ENCODE measurements at regions not wholly inside any gene's neighbourhood (a gene's known extent, or its start where the extent isn't known, plus 50 kb on each side); places are given as distances from the start of the nearest gene placed in this dataset.

GRCh38 chr3:175932586-175932985 lies 1073.5 kb downstream of the NAALADL2 start:
- Histone ChIP-seq H3K4me1 (ENCODE audit: control insufficient read depth, insufficient read depth, low read length, poor library complexity, severe bottlenecking) (no peaks in the 10 kb centered on the region), H3K9me3 (ENCODE audit: control insufficient read depth, low read length) (no peaks in the 10 kb centered on the region), H3K27me3 (replicated peaks; ENCODE audit: control insufficient read depth, insufficient read depth, low read length, poor library complexity, severe bottlenecking) (no peaks in the 10 kb centered on the region), H3K36me3 (ENCODE audit: control insufficient read depth, insufficient read depth, low read length) (no peaks in the 10 kb centered on the region), H3K4me3 (ENCODE audit: insufficient read depth, low read depth, low read length, poor library complexity, severe bottlenecking) (no peak overlapping the region), H3K27ac (ENCODE audit: insufficient read depth, low read length, poor library complexity, severe bottlenecking) (no peak overlapping the region)
- DNase-seq: no peak

DNA sequence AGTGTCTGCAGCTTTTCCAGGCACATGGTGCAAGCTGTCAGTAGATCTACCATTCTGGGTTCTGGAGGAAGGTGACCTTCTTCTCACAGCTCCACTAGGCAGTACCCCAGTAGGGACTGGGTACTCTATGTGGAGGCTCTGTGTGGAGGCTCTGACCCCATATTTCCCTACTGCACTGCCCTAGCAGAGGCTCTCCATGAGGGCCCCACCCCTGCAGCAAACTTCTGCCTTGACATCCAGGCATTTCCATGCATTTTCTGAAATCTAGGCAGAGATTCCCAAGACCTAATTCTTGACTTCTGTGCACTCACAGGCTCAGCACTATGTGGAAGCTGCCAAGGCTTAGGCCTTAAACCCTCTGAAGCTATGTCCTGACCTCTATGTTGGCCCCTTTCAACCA lies 1060.0 kb downstream of the NAALADL2 start:
- H3K9me3 ChIP-seq (ENCODE audit: control insufficient read depth, low read length): peaks cover 4% of the 10 kb centered on the region
- no peak for DNase-seq
- no peaks in the 10 kb centered on the region for H3K27me3 ChIP-seq (replicated peaks; ENCODE audit: control insufficient read depth, insufficient read depth, low read length, poor library complexity, severe bottlenecking)
- no peak overlapping the region for H3K27ac ChIP-seq (ENCODE audit: insufficient read depth, low read length, poor library complexity, severe bottlenecking)
- H3K36me3 ChIP-seq (ENCODE audit: control insufficient read depth, insufficient read depth, low read length): no peaks in the 10 kb centered on the region
- no peak overlapping the region for H3K4me3 ChIP-seq (ENCODE audit: insufficient read depth, low read depth, low read length, poor library complexity, severe bottlenecking)
- no peaks in the 10 kb centered on the region for H3K4me1 ChIP-seq (ENCODE audit: control insufficient read depth, insufficient read depth, low read length, poor library complexity, severe bottlenecking)

DNA sequence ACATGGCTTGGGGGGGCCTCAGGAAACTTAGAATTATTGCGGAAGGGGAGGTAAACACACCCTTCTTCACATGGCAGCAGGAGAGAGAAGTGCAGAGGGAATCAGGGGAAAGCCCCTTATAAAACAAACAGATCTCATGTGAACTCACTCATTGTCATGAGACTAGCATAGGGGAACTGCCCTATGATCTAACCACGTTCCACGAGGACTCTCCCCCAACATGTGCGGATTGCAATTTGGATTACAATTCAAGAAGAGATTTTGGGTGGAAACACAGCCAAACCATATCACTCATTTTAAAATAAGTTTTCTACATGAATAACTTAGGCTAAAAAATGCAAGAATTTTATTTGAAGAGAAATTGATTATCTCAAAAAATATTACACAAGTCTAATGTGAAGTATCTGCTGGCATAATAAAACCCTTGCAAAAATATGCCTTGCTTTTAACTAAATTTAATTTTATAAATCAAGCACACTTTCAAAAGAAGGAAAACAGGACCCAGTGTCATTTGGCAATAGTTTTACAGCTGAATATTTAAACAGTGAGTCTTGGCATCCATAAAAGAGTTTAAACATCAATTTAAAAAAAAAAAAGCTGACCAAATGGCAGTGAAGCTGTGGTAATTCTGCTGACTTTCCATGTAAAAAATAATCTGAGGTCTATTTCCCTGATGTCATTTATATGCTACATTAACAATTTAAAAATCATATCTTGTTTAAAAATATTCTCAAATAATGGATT lies 1057.2 kb downstream of the NAALADL2 start:
- Histone ChIP-seq H3K4me3 (ENCODE audit: insufficient read depth, low read depth, low read length, poor library complexity, severe bottlenecking) (no peak overlapping the region), H3K27ac (ENCODE audit: insufficient read depth, low read length, poor library complexity, severe bottlenecking) (no peak overlapping the region), H3K4me1 (ENCODE audit: control insufficient read depth, insufficient read depth, low read length, poor library complexity, severe bottlenecking) (no peaks in the 10 kb centered on the region), H3K36me3 (ENCODE audit: control insufficient read depth, insufficient read depth, low read length) (no peaks in the 10 kb centered on the region), H3K27me3 (replicated peaks; ENCODE audit: control insufficient read depth, insufficient read depth, low read length, poor library complexity, severe bottlenecking) (no peaks in the 10 kb centered on the region), H3K9me3 (ENCODE audit: control insufficient read depth, low read length) (peaks cover 4% of the 10 kb centered on the region)
- DNase-seq: no peak

- no peak overlapping the region for H3K27ac ChIP-seq (ENCODE audit: insufficient read depth, low read length, poor library complexity, severe bottlenecking)
- H3K36me3 ChIP-seq (ENCODE audit: control insufficient read depth, insufficient read depth, low read length): no peaks in the 10 kb centered on the region
- H3K27me3 ChIP-seq (replicated peaks; ENCODE audit: control insufficient read depth, insufficient read depth, low read length, poor library complexity, severe bottlenecking): no peaks in the 10 kb centered on the region
- H3K9me3 ChIP-seq (ENCODE audit: control insufficient read depth, low read length): peaks cover 4% of the 10 kb centered on the region
- no peak for DNase-seq
- H3K4me3 ChIP-seq (ENCODE audit: insufficient read depth, low read depth, low read length, poor library complexity, severe bottlenecking): no peak overlapping the region
- no peaks in the 10 kb centered on the region for H3K4me1 ChIP-seq (ENCODE audit: control insufficient read depth, insufficient read depth, low read length, poor library complexity, severe bottlenecking)
Observed at GRCh38 chr3:175914785-175915184, 1055.7 kb downstream of the NAALADL2 start.

- H3K27ac ChIP-seq (ENCODE audit: insufficient read depth, low read length, poor library complexity, severe bottlenecking): no peak overlapping the region
- H3K27me3 ChIP-seq (replicated peaks; ENCODE audit: control insufficient read depth, insufficient read depth, low read length, poor library complexity, severe bottlenecking): no peaks in the 10 kb centered on the region
- H3K4me1 ChIP-seq (ENCODE audit: control insufficient read depth, insufficient read depth, low read length, poor library complexity, severe bottlenecking): no peaks in the 10 kb centered on the region
- H3K4me3 ChIP-seq (ENCODE audit: insufficient read depth, low read depth, low read length, poor library complexity, severe bottlenecking): no peak overlapping the region
- no peaks in the 10 kb centered on the region for H3K36me3 ChIP-seq (ENCODE audit: control insufficient read depth, insufficient read depth, low read length)
- DNase-seq: no peak
- no peaks in the 10 kb centered on the region for H3K9me3 ChIP-seq (ENCODE audit: control insufficient read depth, low read length)
Observed at GRCh38 chr3:175913286-175913685, 1054.2 kb downstream of the NAALADL2 start.

DNA sequence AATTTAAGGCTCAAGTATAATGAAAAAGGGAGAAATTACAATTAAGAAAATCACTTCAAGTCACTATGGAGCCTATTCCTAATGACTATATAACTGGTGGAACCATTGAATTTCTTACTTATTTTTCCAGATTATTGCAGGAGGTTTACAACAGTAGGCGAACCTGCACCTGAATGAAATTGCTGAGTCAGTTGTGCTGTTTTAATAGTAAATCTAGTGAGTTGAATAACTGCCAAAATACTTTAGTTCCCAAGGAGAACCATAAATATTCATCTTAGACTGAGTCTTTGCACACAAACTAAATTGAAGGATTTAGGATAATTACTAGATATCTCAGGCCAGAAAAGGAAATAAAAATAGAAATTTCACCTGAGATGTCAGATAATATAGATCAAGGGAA lies 1052.8 kb downstream of the NAALADL2 start:
- Histone ChIP-seq H3K27me3 (replicated peaks; ENCODE audit: control insufficient read depth, insufficient read depth, low read length, poor library complexity, severe bottlenecking) (no peaks in the 10 kb centered on the region), H3K36me3 (ENCODE audit: control insufficient read depth, insufficient read depth, low read length) (no peaks in the 10 kb centered on the region), H3K9me3 (ENCODE audit: control insufficient read depth, low read length) (no peaks in the 10 kb centered on the region), H3K27ac (ENCODE audit: insufficient read depth, low read length, poor library complexity, severe bottlenecking) (no peak overlapping the region), H3K4me3 (ENCODE audit: insufficient read depth, low read depth, low read length, poor library complexity, severe bottlenecking) (no peak overlapping the region), H3K4me1 (ENCODE audit: control insufficient read depth, insufficient read depth, low read length, poor library complexity, severe bottlenecking) (no peaks in the 10 kb centered on the region)
- no peak for DNase-seq

GRCh38 chr3:175902226-175902625 lies 1043.1 kb downstream of the NAALADL2 start:
- Histone ChIP-seq H3K36me3 (ENCODE audit: control insufficient read depth, insufficient read depth, low read length) (no peaks in the 10 kb centered on the region), H3K4me3 (ENCODE audit: insufficient read depth, low read depth, low read length, poor library complexity, severe bottlenecking) (no peak overlapping the region), H3K27ac (ENCODE audit: insufficient read depth, low read length, poor library complexity, severe bottlenecking) (no peak overlapping the region), H3K9me3 (ENCODE audit: control insufficient read depth, low read length) (no peaks in the 10 kb centered on the region), H3K27me3 (replicated peaks; ENCODE audit: control insufficient read depth, insufficient read depth, low read length, poor library complexity, severe bottlenecking) (no peaks in the 10 kb centered on the region), H3K4me1 (ENCODE audit: control insufficient read depth, insufficient read depth, low read length, poor library complexity, severe bottlenecking) (no peaks in the 10 kb centered on the region)
- DNase-seq: no peak

DNA sequence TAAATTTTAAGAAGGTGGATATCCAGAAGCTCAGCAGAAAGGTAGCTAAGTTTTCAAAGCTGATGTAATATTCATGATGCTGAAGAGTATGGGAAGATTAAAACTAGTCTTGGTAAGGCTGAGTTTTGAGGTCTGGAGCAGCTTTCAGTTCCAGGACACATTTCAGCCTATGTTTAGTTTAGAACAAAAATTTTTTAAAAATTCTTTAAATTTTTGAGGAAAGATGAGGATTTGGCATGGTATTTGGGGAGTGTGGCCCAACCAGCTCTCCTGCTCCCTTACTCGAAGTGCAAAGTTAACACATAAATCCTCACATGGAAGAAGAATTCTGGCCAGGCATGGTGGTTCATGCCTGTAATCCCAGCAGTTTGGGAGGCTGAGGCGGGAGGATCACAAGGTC lies 1039.1 kb downstream of the NAALADL2 start:
- no peaks in the 10 kb centered on the region for H3K4me1 ChIP-seq (ENCODE audit: control insufficient read depth, insufficient read depth, low read length, poor library complexity, severe bottlenecking)
- no peaks in the 10 kb centered on the region for H3K27me3 ChIP-seq (replicated peaks; ENCODE audit: control insufficient read depth, insufficient read depth, low read length, poor library complexity, severe bottlenecking)
- no peak for DNase-seq
- no peak overlapping the region for H3K4me3 ChIP-seq (ENCODE audit: insufficient read depth, low read depth, low read length, poor library complexity, severe bottlenecking)
- no peak overlapping the region for H3K27ac ChIP-seq (ENCODE audit: insufficient read depth, low read length, poor library complexity, severe bottlenecking)
- no peaks in the 10 kb centered on the region for H3K36me3 ChIP-seq (ENCODE audit: control insufficient read depth, insufficient read depth, low read length)
- H3K9me3 ChIP-seq (ENCODE audit: control insufficient read depth, low read length): no peaks in the 10 kb centered on the region

GRCh38 chr3:175896655-175897054 lies 1037.5 kb downstream of the NAALADL2 start:
- H3K4me1 ChIP-seq (ENCODE audit: control insufficient read depth, insufficient read depth, low read length, poor library complexity, severe bottlenecking): no peaks in the 10 kb centered on the region
- no peak overlapping the region for H3K27ac ChIP-seq (ENCODE audit: insufficient read depth, low read length, poor library complexity, severe bottlenecking)
- no peaks in the 10 kb centered on the region for H3K36me3 ChIP-seq (ENCODE audit: control insufficient read depth, insufficient read depth, low read length)
- H3K27me3 ChIP-seq (replicated peaks; ENCODE audit: control insufficient read depth, insufficient read depth, low read length, poor library complexity, severe bottlenecking): no peaks in the 10 kb centered on the region
- H3K9me3 ChIP-seq (ENCODE audit: control insufficient read depth, low read length): no peaks in the 10 kb centered on the region
- no peak for DNase-seq
- H3K4me3 ChIP-seq (ENCODE audit: insufficient read depth, low read depth, low read length, poor library complexity, severe bottlenecking): no peak overlapping the region

- Histone ChIP-seq H3K27ac (ENCODE audit: insufficient read depth, low read length, poor library complexity, severe bottlenecking) (no peak overlapping the region), H3K4me3 (ENCODE audit: insufficient read depth, low read depth, low read length, poor library complexity, severe bottlenecking) (no peak overlapping the region), H3K27me3 (replicated peaks; ENCODE audit: control insufficient read depth, insufficient read depth, low read length, poor library complexity, severe bottlenecking) (no peaks in the 10 kb centered on the region), H3K4me1 (ENCODE audit: control insufficient read depth, insufficient read depth, low read length, poor library complexity, severe bottlenecking) (no peaks in the 10 kb centered on the region), H3K9me3 (ENCODE audit: control insufficient read depth, low read length) (no peaks in the 10 kb centered on the region), H3K36me3 (ENCODE audit: control insufficient read depth, insufficient read depth, low read length) (no peaks in the 10 kb centered on the region)
- DNase-seq: no peak
Observed at GRCh38 chr3:175895731-175896130, 1036.6 kb downstream of the NAALADL2 start.
